HepG2 (cell line): ENCODE measurements at regions not wholly inside any gene's neighbourhood (a gene's known extent, or its start where the extent isn't known, plus 50 kb on each side); places are given as distances from the start of the nearest gene placed in this dataset.

Experiments used
- ATAC-seq: fragments of 200-7000 bp; cut with Tn5 transposase; 3 replicates; pipeline ENCODE4 v1.9.1; 2020; ENCODE audit warnings: mild to moderate bottlenecking, moderate library complexity
- BruUV-seq: library from RNA; stranded (reverse); fragments of 400-500 nt; replicated peaks from 2 replicates; lab custom pipeline; 2021; lab: Mats Ljungman, UMichigan
- CTCF ChIA-PET: fragments of 300-600 bp; formaldehyde crosslinking; extraction: SDS; loops from one replicate; lab custom pipeline; 2021; ENCODE audit warnings: low total read pairs, inconsistent platforms, low intra/inter-chr PET ratio; lab: Yijun Ruan, JAX
- POLR2A ChIA-PET: fragments of 350-600 bp; sonication (Branson Sonifier 250); formaldehyde crosslinking; loops from one replicate; lab custom pipeline; 2020; ENCODE audit warnings: antibody characterized with exemption, inconsistent platforms; lab: Yijun Ruan, JAX
- DNase-seq: peaks from one replicate; pipeline ENCODE4 v3.0.0-alpha.2; 2015; ENCODE audit warnings: low spot score
- FAIRE-seq: peaks from 3 replicates; lab custom pipeline; 2011; peaks lifted over from hg19 to GRCh38; lab: Jason Lieb, UNC
- H2AFZ ChIP-seq: one replicate; pipeline ENCODE4 v1.6.1; 2011; ENCODE audit warnings: low read length, inconsistent platforms
- H3K27ac ChIP-seq: fragments of 300-600 bp; 3 replicates; pipeline ENCODE4 v1.8.0; 2011; ENCODE audit warnings: mixed run types, mild to moderate bottlenecking, mixed read lengths, low read length, inconsistent platforms; ENCODE audit not compliant: insufficient read depth; ENCODE audit errors: extremely low read length
- H3K27me3 ChIP-seq, 2 experiments: fragments of 200-600 bp in 1 of 2; 2 replicates in 1 of 2; 3 replicates in 1 of 2; pipeline versions ENCODE4 v1.6.0 to v1.8.0; 2011; ENCODE audit warnings: low read length in 2 of 2, mild to moderate bottlenecking in 2 of 2, moderate library complexity in 2 of 2, inconsistent platforms in 1 of 2; ENCODE audit not compliant: insufficient read depth in 2 of 2, control insufficient read depth in 1 of 2
- H3K36me3 ChIP-seq, 2 experiments: fragments of 200-600 bp in 1 of 2; replicated peaks in 1 of 2; 2 replicates in 1 of 2; 3 replicates in 1 of 2; pipeline versions ENCODE4 v1.5.1 to v1.8.0; 2011; ENCODE audit warnings: low read length in 2 of 2, inconsistent platforms in 1 of 2; ENCODE audit not compliant: insufficient read depth in 2 of 2, control insufficient read depth in 1 of 2
- H3K4me1 ChIP-seq: 2 replicates; pipeline ENCODE4 v1.5.1; 2012; ENCODE audit warnings: low read length, inconsistent platforms; ENCODE audit not compliant: insufficient read depth
- H3K4me2 ChIP-seq: 2 replicates; pipeline ENCODE4 v1.6.0; 2011; ENCODE audit warnings: low read depth, low read length, inconsistent platforms
- H3K4me3 ChIP-seq, 3 experiments: fragments of 200-600 bp in 1 of 3; sonication (generic), shearing (Covaris generic) in 1 of 3; replicated peaks in 1 of 3; 2 replicates each; pipeline ENCODE4 v1.5.1; 2011 to 2016; ENCODE audit warnings: low read length in 3 of 3, inconsistent platforms in 2 of 3, low read depth in 2 of 3, mild to moderate bottlenecking in 2 of 3, control low read depth in 1 of 3, mixed read lengths in 1 of 3; ENCODE audit not compliant: insufficient read depth in 1 of 3
- H3K79me2 ChIP-seq: one replicate; pipeline ENCODE4 v1.6.1; 2011; ENCODE audit warnings: low read length, inconsistent platforms; ENCODE audit not compliant: insufficient read depth
- H3K9ac ChIP-seq: 2 replicates; pipeline ENCODE4 v1.6.0; 2011; ENCODE audit warnings: mild to moderate bottlenecking, low read depth, low read length, inconsistent platforms; ENCODE audit not compliant: insufficient read depth
- H3K9me3 ChIP-seq: 2 replicates; pipeline ENCODE4 v1.5.1; 2012; ENCODE audit warnings: mild to moderate bottlenecking, low read length
- H4K20me1 ChIP-seq: 2 replicates; pipeline ENCODE4 v1.6.0; 2011; ENCODE audit warnings: inconsistent platforms, mild to moderate bottlenecking, low read length, moderate library complexity; ENCODE audit not compliant: insufficient read depth
- HOMEZ ChIP-seq: IDR thresholded peaks from 2 replicates; pipeline ENCODE4 v1.6.1; 2016; ENCODE audit warnings: low read depth
- JARID2 ChIP-seq: sonication (generic); formaldehyde crosslinking; IDR thresholded peaks from 2 replicates; pipeline ENCODE4 v1.8.1; 2023; ENCODE audit warnings: missing genetic modification reagents, inconsistent platforms; ENCODE audit not compliant: insufficient replicate concordance
- KLF13 ChIP-seq: sonication (generic); formaldehyde crosslinking; IDR thresholded peaks from 2 replicates; pipeline ENCODE4 v1.4.0; 2020; ENCODE audit warnings: mild to moderate bottlenecking, missing genetic modification reagents
- RFXANK ChIP-seq: IDR thresholded peaks from 2 replicates; pipeline ENCODE4 v1.6.1; 2016
- TCF7 ChIP-seq: sonication (generic); IDR thresholded peaks from 2 replicates; pipeline ENCODE4 v1.6.1; 2016; ENCODE audit warnings: antibody characterized with exemption, low read depth
- ZBTB1 ChIP-seq: sonication (generic); formaldehyde crosslinking; IDR thresholded peaks from 2 replicates; pipeline ENCODE4 v1.4.0; 2020; ENCODE audit warnings: missing genetic modification reagents, borderline replicate concordance
- ZNF20 ChIP-seq: sonication (generic); formaldehyde crosslinking; IDR thresholded peaks from 2 replicates; pipeline ENCODE4 v1.4.0; 2020; ENCODE audit warnings: mild to moderate bottlenecking, moderate library complexity, missing genetic modification reagents
- ZNF3 ChIP-seq: IDR thresholded peaks from 2 replicates; pipeline ENCODE4 v1.7.0; 2017; ENCODE audit warnings: inconsistent platforms
- WGBS: methylation state at CpG from one replicate; pipeline ENCODE4 v1.1.6; 2017; ENCODE audit warnings: low lambda C conversion rate; 5-methylcytosine and 5-hydroxymethylcytosine counted together
- in situ Hi-C: cut with HindIII; loops from 2 replicates; pipeline ENCODE4 v1.10.0; 2017; ENCODE audit warnings: low pct_unique_long_range_greater_than_20kb; ENCODE audit not compliant: extremely low pct_ligation_motif_present
- intact Hi-C: fragments of 100-400 bp; cut with micrococcal nuclease; formaldehyde crosslinking; loops from one replicate; pipeline ENCODE4 v1.10.0; 2022; ENCODE audit not compliant: unreplicated experiment
- TF ChIP-seq, protein P1 (sequence below): IDR thresholded peaks from 2 replicates; pipeline ENCODE4 v1.6.1; 2016; ENCODE audit warnings: missing genetic modification reagents, missing compliant biosample characterization
- TF ChIP-seq, protein P2 (sequence below): sonication (generic); formaldehyde crosslinking; IDR thresholded peaks from 2 replicates; pipeline ENCODE4 v1.4.0; 2020; ENCODE audit warnings: missing genetic modification reagents
- TF ChIP-seq, protein P3 (sequence below): sonication (generic); formaldehyde crosslinking; IDR thresholded peaks from 2 replicates; pipeline ENCODE4 v1.8.0; 2022; ENCODE audit warnings: low read depth, missing genetic modification reagents

DNA sequence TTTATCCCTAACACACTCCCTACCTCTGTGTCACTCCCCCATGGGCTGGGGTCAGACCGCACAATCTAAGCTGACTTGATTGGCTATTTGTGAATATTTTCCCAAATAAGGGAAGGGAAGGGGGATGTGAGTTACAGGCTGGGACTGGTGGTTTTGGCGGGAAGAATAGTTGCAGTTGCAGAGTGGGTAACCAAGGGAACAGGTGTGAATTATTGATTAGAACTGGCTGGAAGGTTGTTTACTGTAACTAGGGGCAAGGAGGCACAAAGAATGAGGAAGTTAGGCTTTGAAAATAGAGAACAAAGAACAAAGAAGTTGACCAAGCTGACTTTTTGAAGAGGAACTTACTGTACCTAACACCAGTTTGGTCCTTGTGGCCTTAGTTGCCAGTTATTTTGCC lies 88.0 kb upstream of the XAGE2 start:
- in situ Hi-C loops (no loop called here), intact Hi-C loops (no loop called here)
- Histone ChIP-seq H3K27me3 (no peaks in the 10 kb centered on the region), H3K27ac (no peak overlapping the region), H2AFZ (no peak overlapping the region), H3K9ac (no peak overlapping the region), H3K79me2 (no peaks in the 10 kb centered on the region), H3K4me1 (no peaks in the 10 kb centered on the region), H3K36me3 (no peaks in the 10 kb centered on the region), H3K4me2 (no peak overlapping the region), H3K9me3 (no peaks in the 10 kb centered on the region), H3K4me3 (no peak overlapping the region), H4K20me1 (no peaks in the 10 kb centered on the region)
- ChIA-PET POLR2A (no interaction called here), CTCF (no interaction called here)
- ATAC-seq (no peak), DNase-seq (no peak), FAIRE-seq (no peak)
- WGBS = 55% methylated on average over 2 of the region's 2 CpGs
- TF ChIP-seq, protein P1, sequence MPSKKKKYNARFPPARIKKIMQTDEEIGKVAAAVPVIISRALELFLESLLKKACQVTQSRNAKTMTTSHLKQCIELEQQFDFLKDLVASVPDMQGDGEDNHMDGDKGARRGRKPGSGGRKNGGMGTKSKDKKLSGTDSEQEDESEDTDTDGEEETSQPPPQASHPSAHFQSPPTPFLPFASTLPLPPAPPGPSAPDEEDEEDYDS (CRISPR knock-in tag) = no peak
- TF ChIP-seq TCF7 (no peak), RFXANK (no peak), ZBTB1 (CRISPR knock-in tag) (no peak), ZNF20 (CRISPR knock-in tag) (no peak), HOMEZ (no peak), JARID2 (no peak), KLF13 (CRISPR knock-in tag) (no peak), ZNF3 (CRISPR knock-in tag) (no peak)
- TF ChIP-seq, protein P2, sequence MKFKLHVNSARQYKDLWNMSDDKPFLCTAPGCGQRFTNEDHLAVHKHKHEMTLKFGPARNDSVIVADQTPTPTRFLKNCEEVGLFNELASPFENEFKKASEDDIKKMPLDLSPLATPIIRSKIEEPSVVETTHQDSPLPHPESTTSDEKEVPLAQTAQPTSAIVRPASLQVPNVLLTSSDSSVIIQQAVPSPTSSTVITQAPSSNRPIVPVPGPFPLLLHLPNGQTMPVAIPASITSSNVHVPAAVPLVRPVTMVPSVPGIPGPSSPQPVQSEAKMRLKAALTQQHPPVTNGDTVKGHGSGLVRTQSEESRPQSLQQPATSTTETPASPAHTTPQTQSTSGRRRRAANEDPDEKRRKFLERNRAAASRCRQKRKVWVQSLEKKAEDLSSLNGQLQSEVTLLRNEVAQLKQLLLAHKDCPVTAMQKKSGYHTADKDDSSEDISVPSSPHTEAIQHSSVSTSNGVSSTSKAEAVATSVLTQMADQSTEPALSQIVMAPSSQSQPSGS (CRISPR knock-in tag) = no peak
- TF ChIP-seq, protein P3, sequence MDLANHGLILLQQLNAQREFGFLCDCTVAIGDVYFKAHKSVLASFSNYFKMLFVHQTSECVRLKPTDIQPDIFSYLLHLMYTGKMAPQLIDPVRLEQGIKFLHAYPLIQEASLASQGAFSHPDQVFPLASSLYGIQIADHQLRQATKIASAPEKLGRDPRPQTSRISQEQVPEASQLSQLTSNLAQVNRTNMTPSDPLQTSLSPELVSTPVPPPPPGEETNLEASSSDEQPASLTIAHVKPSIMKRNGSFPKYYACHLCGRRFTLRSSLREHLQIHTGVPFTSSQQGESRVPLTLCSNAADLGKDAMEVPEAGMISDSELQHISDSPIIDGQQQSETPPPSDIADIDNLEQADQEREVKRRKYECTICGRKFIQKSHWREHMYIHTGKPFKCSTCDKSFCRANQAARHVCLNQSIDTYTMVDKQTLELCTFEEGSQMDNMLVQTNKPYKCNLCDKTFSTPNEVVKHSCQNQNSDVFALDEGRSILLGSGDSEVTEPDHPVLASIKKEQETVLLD (CRISPR knock-in tag) = no peak
- BruUV-seq = no TSS peak
